ENCODE measurements at regions not wholly inside any gene's neighbourhood (a gene's known extent, or its start where the extent isn't known, plus 50 kb on each side); places are given as distances from the start of the nearest gene placed in this dataset.

- TF ChIP-seq HBP1 (CRISPR knock-in tag; IDR thresholded peaks at IDR 0.05; ENCODE audit: low read depth) (peak; percentile 79; the same call in 1 of the 2 replicates), SRSF1 (optimal IDR thresholded peaks at IDR 0.05; ENCODE audit: low read depth, low read length) (no peak), PHF5A (CRISPR knock-in tag; IDR thresholded peaks at IDR 0.05; ENCODE audit: low read depth, unreplicated experiment) (peak; percentile 47), MAZ (IDR thresholded peaks at IDR 0.05; ENCODE audit: borderline replicate concordance, low read depth, low read length) (peak; percentile 58; the same call in 1 of the 2 replicates), MAZ (CRISPR knock-in tag; IDR thresholded peaks at IDR 0.05; ENCODE audit: low read depth) (peak; percentile 86), ZGPAT (CRISPR knock-in tag; IDR thresholded peaks at IDR 0.05) (peak; percentile 64; the same call in 1 of the 2 replicates), SIX4 (CRISPR knock-in tag; IDR thresholded peaks at IDR 0.05) (no peak), MXD4 (CRISPR knock-in tag; IDR thresholded peaks at IDR 0.05) (peak; percentile 69), ZNF263 (CRISPR knock-in tag; IDR thresholded peaks at IDR 0.05) (0 out of 2 replicates have a peak, but pooled peaks have one; percentile 40), TOE1 (CRISPR knock-in tag; IDR thresholded peaks at IDR 0.05) (no peak), RFXAP (CRISPR knock-in tag; IDR thresholded peaks at IDR 0.05; ENCODE audit: borderline replicate concordance) (no peak), HMG20B (CRISPR knock-in tag; conservative IDR thresholded peaks at IDR 0.05) (0 out of 2 replicates have a peak, but pooled peaks have one; percentile 40), YEATS2 (CRISPR knock-in tag; IDR thresholded peaks at IDR 0.05; ENCODE audit: borderline replicate concordance) (no peak; the same call in 1 of the 2 replicates), ZHX2 (IDR thresholded peaks at IDR 0.05; ENCODE audit: low read depth) (no peak), ZHX2 (CRISPR knock-in tag; IDR thresholded peaks at IDR 0.05; ENCODE audit: borderline replicate concordance) (no peak), TBX2 (CRISPR knock-in tag; IDR thresholded peaks at IDR 0.05; ENCODE audit: borderline replicate concordance) (peak; percentile 54), PRMT3 (CRISPR knock-in tag; IDR thresholded peaks at IDR 0.05; ENCODE audit: borderline replicate concordance, low read depth) (no peak), RXRA (CRISPR knock-in tag; IDR thresholded peaks at IDR 0.05) (peak; percentile 79), MXI1 (IDR thresholded peaks at IDR 0.05; ENCODE audit: borderline replicate concordance, low read depth, low read length) (peak; percentile 50; the same call in 1 of the 3 replicates), TERF1 (CRISPR knock-in tag; IDR thresholded peaks at IDR 0.05) (no peak), RBFOX2 (IDR thresholded peaks at IDR 0.05; ENCODE audit: low read depth, low read length) (no peak)
Measured at GRCh38 chr17:77331301-77331864, 190.6 kb downstream of the SEC14L1 start (continued).

Data from HepG2 (cell line).